GM19023 (cell line): ENCODE measurements at regions not wholly inside any gene's neighbourhood (a gene's known extent, or its start where the extent isn't known, plus 50 kb on each side); places are given as distances from the start of the nearest gene placed in this dataset.

ENCODE experiments used
- ATAC-seq: cut with Tn5 transposase; IDR thresholded peaks from one replicate; pipeline ENCODE4 v1.9.1; 2021; ENCODE audit warnings: mild to moderate bottlenecking, moderate library complexity; ENCODE audit not compliant: unreplicated experiment

DNA sequence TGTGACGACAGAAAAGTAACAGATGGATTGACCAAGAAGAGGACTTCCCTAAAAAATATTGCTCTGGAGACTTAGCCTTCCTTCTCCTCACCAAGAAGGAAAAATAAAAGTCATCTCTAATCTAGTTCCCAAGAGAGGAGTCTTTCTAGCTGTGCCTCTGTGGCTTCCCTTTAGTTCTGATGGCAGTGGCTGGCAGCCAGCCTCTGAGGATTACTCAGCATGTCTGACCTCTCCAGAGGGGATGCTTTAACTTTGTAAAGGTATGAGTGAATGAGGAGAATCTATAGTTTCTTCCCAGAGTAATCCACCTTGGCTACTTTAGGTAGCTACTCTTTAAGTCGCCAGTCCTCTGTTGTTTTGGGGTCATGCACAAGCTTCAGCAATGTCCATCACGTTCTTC lies 163.9 kb upstream of the KIT start:
- ATAC-seq = no peak

DNA sequence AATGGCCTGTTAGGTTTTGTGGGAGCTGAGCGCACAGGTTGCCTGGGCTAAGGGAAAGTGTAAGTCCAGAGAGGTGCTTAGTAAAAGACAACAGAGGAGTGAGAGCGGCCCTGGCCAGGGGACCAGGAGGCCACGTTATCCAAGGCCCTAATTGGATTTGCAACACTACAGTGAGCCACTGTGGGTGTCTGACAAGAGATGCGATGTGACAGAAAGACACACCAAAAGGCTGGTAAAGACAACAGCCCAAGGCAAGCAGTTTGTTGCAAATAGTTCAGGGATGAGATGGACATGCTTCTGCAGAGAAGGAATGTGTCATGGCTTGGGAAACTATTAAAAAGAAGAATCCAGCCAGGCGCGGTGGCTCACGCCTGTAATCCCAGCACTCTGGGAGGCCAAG lies 162.7 kb upstream of the KIT start:
- ATAC-seq = no peak

DNA sequence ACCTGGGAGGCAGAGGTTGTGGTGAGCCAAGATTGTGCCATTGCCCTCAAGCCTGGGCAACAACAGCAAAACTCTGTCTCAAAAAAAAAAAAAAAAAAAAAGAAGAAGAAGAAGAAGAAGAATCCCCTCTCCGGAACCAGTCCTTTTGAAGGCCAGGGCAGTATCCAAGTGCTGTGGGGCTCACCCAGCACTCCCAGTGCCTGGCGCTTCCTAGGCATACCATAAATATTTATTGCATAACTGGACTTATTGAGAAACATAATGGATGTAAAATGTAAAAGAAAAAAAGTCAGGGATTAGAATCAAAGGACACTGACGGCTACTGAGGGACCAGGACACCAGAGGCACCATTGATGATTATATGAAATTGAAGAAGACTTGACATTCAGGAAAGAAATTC lies 162.1 kb upstream of the KIT start:
- no peak for ATAC-seq

DNA sequence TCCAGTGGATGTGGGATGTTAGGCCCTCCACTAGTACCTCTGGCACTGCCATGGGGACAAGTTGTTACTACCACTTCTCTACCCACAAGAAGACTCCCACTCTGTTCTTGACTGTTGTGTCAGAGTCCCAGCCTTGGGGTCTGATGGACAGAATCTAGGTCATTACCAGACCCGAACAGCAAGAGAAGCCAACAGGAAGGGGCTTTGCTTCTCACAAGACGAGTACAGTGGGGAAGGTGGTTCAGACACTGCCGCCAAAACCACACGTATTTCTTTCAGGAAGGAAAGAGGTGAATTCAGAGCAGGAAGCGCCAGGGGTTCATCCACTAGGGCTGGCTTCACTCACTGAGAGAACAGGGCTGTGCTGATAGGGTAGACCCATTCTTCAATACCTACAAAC lies 161.3 kb upstream of the KIT start:
- no peak for ATAC-seq

DNA sequence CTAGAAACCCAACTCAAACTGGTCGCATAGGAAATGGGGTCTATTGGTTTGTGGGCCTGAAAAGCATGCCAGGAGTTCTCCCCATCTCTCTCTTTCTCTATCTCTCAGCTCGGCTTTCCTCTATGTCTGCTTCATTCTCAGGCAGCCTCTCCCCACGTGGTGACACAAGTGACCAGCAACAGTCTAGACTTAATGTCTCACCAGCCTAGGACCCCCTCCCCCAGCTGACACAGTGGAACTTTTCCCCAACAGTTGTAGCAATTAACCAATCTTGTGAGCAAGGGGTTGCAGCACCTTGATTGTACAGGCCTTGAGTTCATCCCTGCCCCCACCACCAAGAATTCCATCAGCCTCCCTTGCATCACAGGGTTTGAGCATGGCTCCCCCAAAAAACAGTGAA lies 159.8 kb upstream of the KIT start:
- no peak for ATAC-seq

DNA sequence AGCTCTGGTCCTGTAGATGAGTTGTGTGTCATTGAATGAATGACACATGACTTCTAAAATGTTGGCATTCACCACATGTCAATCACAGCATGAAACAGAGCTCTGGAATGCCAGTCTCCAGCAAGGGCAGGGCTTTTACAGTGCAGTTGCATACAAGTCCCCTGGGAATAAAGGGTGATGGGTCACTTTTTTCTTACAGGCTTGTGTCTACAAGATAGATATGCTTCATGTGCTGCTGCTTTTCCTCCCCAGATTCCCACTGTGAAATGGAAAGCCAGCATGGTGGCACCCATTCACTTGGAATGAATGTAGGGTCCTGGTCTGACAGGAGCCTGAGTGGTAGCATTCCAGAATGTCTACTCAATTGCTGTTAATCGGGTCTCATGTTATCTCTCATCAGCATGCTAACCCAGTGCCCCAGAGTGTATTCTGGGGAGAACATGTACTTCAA lies 159.1 kb upstream of the KIT start:
- ATAC-seq = no peak

DNA sequence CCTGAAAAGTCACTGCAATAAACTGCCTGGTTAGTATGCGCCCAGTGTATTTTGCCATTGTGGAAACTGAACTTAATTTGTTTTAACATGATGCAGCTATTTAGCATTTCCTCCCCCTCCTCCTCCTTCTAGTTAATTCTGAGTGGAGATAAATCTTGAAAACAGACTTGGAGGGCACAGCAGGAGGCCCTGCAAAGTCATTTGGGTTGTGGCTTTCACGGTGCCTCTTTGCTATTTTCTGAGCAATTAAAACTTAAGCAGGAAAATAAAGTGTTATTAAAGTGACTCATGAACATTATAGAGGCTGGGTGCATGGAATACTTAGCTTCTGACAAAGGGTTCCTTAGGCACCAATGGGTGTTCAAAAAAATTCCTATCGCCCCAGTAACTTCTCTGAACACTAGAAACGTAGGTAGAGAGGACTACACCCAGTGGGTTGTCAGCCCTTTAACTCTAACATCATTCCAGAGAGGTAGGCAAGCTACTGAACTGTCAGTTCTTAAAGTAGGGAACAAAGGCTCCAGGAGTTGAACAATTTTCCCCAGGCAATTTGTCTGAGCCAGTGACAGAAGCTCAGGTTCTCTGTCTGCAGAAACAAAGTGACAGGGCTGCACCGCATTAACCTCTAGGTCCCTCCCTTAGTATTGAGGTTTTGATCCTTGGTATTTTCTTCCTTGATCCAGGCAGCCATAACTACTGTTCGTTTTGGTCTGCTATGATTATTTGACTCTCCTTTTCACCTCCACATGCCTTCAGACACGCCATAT lies 158.3 kb upstream of the KIT start:
- ATAC-seq = no peak

DNA sequence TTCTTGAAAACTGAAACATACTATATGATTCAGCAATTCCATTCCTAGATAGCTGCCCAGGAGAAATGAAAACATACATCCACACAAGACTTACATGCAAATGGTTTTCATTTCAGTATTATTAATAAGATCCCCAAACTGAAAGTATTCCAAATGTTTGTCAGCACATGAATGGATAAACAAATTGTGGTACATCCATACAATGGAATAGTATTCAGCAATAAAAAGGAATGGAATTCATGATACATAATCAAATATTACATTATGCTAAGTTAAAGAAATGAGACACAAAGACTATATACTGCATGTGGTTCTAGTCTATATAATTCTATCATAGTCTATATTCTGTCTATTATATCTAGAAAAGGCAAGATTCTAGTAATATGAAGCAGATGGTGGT lies 152.4 kb upstream of the KIT start:
- ATAC-seq = no peak

DNA sequence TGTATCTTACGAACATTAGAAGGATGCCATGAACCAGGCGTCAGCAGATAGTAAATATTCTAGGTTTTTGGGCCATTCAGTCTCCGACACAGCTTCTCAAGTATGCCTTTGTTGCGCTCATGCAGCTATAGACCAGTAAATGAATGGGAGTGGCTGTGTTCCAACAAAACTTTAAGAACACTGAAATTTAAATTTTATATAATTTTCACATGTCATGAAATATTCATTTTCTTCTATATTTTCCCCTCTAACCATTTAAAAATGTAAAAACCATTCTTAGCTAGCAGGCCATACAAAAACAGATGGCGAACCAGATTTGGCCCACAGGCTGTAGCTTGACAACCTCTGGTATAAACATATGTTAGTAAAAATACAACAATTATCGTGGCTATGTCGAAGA lies 151.8 kb upstream of the KIT start:
- ATAC-seq = no peak

DNA sequence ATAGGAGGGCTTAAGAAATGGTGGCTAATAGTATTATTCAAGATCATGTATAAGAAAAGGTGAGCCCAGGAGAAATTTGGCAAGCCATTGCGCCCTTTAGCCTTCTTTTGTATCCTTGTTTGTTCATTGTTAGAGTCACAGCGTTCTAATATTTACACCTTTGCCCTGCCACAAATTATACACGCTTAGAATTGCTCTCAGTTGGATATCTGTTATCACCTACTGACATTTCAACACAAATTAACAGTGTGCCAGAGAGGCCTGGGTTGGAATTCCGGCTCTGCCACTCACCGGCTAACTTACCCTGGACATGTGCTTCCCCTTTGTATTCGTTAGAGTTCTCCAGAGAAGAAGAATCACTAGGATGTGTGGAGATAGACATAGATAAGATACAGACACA lies 148.7 kb upstream of the KIT start:
- no peak for ATAC-seq

DNA sequence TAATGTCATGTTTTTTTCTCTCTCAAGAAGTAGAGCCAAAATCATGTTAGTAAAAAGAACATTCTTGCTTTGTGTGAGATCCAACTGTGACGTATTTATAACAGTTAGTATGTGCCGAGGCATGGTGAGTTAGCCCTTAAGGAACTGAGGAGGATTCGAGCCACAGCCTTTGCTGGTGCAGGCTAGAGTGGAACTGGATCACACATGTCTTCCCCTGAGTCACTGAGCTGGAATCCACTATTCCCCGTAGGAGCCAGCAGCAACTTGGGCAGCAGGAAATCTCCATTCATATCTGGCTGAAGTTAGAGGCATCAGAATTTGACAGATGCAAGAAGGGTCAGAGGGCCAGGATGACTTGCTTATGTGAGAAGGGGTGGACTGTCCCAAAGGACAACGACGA lies 144.6 kb upstream of the KIT start:
- no peak for ATAC-seq

DNA sequence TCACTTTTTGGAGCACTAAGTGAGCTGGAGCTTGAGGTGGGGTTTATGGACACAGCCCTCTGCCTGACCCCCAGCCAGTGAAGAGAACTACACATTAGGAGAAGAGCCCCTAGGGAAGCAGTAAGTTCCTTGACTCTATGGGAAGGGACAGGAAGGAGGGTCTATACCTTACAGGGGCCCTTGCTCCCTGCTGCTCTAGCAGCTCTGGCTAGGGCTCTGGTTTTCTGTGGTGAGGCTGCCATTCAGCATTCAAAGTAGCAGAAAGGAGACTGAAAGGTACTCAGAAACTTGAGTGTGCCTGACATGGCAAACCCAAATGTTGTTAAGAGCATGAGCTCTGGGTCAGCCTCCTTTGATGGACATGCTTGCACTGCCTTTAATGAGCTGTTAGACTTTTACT lies 144.0 kb upstream of the KIT start:
- no peak for ATAC-seq

DNA sequence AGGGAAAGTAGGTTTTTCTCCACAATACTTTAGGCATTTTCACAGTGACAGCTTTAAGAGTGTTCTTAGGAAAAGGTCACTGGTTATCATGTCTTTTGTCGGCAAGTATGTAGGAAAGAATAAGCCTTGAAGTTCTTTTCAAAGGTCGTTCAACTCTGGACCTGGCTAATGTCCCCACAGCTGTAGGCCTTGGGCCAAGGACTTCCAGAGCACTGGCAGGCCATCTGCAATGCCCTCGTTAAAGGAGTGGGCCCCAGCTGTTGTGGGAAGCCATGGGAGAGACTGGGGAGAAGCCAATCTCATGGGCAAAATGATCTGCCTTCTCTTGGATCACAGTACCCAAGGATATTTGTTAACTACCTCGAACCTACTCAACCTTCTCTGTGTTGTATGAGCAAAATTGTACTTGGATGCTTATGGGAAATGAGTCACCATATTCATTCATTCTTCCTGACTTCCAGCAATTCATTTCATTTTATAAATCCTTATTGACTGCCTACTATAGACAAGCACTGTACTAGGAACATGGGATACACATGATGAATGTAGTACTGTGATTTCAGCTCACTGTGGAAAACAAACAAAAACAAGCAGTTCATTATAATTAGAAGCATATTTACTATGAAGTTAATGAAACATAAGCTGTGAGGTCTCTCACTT lies 141.1 kb upstream of the KIT start:
- ATAC-seq = no peak

DNA sequence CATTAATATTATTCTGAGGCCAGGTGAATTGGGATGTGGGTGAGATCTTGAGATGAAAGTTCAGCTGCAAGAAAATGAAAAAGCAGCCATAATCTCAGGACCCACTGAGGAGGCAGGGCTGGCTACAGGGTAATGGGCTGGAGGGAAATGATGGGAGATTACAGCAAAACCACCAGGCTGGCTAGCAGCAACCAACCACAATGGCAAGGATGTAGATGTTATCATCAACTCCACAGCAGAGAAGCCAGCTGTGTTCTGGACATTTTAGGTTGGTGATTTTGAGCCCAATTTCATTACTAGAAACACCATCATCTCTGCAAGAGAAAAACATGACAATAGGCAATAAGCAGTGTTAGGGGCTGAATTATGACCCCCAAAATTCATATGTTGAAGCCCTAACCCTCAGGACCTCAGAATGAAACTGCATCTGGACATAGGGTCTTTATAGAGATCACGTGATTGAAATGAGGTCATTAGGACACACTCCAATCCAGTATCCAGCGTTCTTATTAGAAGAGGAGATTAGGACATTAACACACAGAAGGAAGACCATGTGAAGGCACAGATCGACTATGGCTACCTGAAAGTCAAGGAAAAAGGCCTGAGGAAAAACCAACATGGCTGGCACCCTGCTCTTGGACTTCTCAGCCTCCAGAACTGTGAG lies 139.8 kb upstream of the KIT start:
- no peak for ATAC-seq

DNA sequence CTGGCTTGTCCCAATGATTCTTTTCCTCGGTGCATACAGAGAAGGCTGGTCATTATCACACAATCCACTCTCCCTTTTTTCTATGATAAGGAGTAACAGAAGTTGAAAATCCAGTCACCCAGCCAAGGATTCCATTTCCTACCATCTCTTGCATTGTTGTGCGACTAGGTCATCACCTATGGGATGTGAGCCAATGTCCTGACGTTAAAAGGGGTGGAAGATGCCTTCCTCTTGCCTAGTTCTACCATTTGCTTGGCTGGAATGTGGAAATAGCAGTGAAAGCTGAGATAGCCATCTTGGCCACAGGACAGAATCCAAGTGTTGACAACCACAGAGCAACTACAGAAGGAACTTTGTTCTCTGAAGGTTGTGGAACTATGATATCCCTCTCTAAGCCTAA lies 132.2 kb upstream of the KIT start:
- ATAC-seq = no peak

DNA sequence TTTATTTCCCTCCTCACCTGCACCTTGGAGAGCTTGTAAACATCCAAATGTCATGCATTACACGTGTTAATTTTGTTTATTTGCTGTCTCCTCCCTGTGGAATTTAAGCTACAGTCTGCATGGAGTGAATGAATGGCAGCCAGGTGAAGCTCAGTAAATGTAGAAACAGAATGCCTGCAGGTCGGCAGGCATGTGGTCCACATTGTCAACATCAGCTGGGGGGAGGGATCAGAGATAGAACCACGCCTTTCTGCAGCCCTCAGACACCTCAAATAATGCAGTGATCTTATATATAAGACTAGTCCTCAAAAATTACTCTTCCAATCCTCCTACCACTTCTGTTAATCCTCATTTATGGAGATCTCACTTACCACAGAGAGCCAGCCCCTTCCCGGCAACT lies 131.2 kb upstream of the KIT start:
- no peak for ATAC-seq

DNA sequence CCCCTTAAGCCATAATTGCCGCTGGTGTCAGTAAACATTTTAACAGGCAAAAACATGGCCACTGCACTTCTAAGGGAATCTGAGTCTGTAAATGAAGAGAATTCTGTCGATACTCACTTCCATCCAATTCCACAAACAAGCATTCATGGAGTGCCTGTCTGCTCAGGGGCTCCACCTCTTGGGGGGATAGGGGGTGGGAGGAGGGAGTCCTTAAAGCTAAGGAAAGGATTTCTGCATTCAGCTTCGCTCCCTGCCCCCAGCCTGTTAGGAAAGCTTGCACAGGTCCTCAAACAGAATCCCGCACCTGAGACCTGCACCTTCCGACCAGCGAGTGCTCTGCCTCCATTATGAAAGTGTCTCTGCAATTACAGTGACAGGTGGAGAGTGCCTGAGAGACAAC lies 130.2 kb upstream of the KIT start:
- no peak for ATAC-seq

DNA sequence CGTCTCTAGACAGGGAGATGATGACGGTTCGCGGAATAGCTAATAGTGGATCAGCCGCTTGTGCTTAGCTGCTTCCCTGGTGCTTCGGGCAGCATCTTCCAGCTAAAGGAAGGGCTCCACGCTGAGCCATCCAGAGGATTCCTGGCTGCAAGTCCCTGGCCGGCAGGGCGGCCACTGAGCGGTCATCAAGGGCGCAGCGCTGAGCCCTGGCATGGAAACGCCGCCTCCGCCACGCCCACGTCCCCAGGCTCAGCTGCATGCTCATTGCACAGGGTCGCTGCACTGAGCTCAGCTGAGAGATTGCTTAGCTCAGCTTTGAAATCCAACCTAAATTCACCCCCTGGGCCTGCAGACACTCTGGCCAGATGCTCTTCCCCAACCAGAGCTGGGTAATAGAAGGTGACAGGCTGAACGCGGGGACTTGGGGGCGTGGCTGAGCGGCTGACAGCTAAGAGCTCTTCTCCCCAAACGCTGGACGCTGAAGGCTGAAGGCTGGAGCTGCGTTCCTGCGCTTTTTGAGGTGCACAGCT lies 118.2 kb upstream of the KIT start:
- ATAC-seq = peak; percentile 74

DNA sequence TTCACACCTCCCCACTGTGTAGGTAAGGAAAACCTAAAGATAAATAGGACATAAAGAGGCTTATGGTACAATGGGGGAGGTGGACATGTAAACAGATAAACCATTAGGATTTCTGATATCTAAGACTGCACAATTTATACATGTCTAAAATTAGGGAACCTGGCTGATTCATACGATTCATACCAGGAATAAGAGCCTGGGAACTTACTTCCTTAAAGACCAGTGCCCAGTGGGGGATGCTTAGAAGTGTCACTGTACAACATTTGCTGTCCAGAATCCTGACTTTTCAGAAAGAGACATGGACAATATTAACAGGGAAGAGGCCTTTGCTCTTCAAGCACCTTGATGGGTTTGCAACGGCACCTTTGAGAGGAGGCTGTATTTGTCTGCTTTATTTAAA lies 116.8 kb upstream of the KIT start:
- ATAC-seq = no peak

DNA sequence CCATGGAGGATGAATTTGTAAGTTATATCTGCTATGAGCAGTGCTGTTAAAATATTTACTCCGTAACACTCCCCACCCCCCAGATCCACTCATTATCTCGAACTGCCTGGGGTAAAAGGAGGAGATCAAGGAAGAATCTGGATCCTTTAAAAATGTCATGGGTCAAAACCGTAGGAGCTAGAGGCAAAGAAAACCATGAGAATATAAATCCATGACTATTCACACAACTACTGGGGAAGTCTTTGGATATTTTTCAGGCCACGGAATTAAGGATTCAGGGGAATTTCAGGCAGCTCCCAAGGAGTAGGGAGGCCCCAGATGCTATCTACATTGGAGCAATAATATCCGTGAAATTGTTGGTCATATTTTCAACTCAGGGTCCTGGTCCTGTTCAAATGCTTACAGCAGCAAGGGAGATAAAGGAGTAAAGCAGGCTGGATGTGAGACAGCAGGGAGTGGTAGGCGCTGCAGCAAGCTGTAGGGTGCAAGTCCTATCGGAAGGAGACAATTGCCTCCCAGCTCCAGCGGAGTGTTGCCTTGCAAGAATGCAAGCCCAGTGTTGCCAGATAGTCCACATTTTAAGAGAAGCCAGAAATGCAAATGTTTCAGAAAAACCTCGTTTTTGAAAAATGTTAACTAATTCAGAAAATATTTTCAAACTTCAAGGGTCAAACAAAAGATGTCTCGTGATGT lies 116.2 kb upstream of the KIT start:
- ATAC-seq = no peak

DNA sequence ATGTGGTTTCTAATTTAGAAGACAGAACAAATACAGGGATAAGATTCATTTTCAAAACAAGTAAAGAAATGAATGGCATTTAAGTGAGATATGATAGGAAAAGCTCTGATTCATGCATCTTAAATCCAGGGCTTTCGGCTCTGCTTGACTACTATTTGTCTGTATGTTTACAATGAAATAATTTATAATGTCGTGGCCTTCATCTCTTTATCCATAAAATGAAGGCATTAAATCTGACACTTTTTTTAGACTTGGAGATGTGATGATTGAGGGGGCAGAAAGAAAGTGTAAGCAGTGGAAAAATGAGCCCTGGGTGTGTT lies 115.7 kb upstream of the KIT start:
- no peak for ATAC-seq
